NCI-H345 (cell line): ENCODE measurements at regions not wholly inside any gene's neighbourhood (a gene's known extent, or its start where the extent isn't known, plus 50 kb on each side); places are given as distances from the start of the nearest gene placed in this dataset.
A peak's percentile ranks its signal among the peaks of the same experiment; 100 is the strongest.

Experiments
- DNase-seq: peaks from one replicate; lab custom pipeline; 2025; lab: John Stamatoyannopoulos, UW

- no peak for DNase-seq
Observed at GRCh38 chr2:217722883-217723472, 279.8 kb downstream of the TNS1 start.

GRCh38 chr2:217717646-217718045, 285.1 kb downstream of the TNS1 start:
- DNase-seq = no peak

GRCh38 chr2:217715484-217715883, 287.3 kb downstream of the TNS1 start:
- DNase-seq = no peak

- DNase-seq = no peak
Observed at GRCh38 chr2:217714287-217714751, 288.5 kb downstream of the TNS1 start.

- DNase-seq = peak; percentile 62
Observed at GRCh38 chr2:217713395-217714286, 289.2 kb downstream of the TNS1 start.

- DNase-seq = no peak
Observed at GRCh38 chr2:217712431-217712830, 290.4 kb downstream of the TNS1 start.

GRCh38 chr2:217711188-217711587, 291.6 kb downstream of the TNS1 start:
- DNase-seq = no peak

- no peak for DNase-seq
Observed at GRCh38 chr2:217710211-217710765, 292.5 kb downstream of the TNS1 start.

- DNase-seq = no peak
Observed at GRCh38 chr2:217709478-217710210, 293.2 kb downstream of the TNS1 start.

- DNase-seq = no peak
Observed at GRCh38 chr2:217707131-217707611, 295.6 kb downstream of the TNS1 start.

GRCh38 chr2:217706513-217706912, 296.3 kb downstream of the TNS1 start:
- no peak for DNase-seq

GRCh38 chr2:217706095-217706494, 296.7 kb downstream of the TNS1 start:
- no peak for DNase-seq

- no peak for DNase-seq
Observed at GRCh38 chr2:217705461-217705860, 297.3 kb downstream of the TNS1 start.

- DNase-seq = no peak
Observed at GRCh38 chr2:217703999-217704398, 298.8 kb downstream of the TNS1 start.

- DNase-seq = no peak
Observed at GRCh38 chr2:217703102-217703501, 299.7 kb downstream of the TNS1 start.

GRCh38 chr2:217701622-217702021, 301.2 kb downstream of the TNS1 start:
- DNase-seq = no peak

- no peak for DNase-seq
Observed at GRCh38 chr2:217698691-217699090, 304.1 kb downstream of the TNS1 start.

- no peak for DNase-seq
Observed at GRCh38 chr2:217695033-217695520, 307.7 kb downstream of the TNS1 start.

- DNase-seq = no peak
Observed at GRCh38 chr2:217694291-217694690, 308.5 kb downstream of the TNS1 start.

GRCh38 chr2:217693363-217693762, 309.4 kb downstream of the TNS1 start:
- no peak for DNase-seq

- DNase-seq = no peak
Observed at GRCh38 chr2:217691920-217692666, 310.7 kb downstream of the TNS1 start.
